ENCODE measurements at regions not wholly inside any gene's neighbourhood (a gene's known extent, or its start where the extent isn't known, plus 50 kb on each side); places are given as distances from the start of the nearest gene placed in this dataset.

DNA sequence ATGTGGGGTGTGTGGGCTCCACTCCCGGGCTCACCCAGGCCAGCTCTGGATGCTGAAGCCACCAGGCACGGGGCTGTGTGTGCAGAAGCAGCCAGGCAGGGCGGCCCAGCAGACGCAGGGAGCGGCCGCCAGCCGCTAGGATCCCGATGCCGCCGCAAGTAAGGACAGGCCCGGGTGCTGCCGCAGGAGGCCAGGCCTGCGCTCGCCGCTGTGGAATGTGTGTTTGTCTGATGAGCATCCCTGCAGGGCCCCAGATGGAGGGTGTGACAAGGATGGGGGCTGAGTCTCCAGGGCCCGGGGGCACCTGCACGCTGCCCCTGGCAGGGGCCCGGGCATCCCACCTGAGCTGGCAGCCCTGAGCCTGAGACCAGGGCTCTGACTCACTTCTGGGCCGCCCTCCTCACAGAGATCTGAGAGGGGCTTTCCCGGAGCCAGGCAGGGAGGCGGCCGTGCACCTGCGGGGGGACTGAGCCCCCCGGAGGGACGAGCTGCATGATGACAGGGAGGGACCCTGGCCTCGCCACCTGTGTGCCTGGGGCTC lies 101.5 kb downstream of the FOXL3 start:
- TF ChIP-seq, protein P1, sequence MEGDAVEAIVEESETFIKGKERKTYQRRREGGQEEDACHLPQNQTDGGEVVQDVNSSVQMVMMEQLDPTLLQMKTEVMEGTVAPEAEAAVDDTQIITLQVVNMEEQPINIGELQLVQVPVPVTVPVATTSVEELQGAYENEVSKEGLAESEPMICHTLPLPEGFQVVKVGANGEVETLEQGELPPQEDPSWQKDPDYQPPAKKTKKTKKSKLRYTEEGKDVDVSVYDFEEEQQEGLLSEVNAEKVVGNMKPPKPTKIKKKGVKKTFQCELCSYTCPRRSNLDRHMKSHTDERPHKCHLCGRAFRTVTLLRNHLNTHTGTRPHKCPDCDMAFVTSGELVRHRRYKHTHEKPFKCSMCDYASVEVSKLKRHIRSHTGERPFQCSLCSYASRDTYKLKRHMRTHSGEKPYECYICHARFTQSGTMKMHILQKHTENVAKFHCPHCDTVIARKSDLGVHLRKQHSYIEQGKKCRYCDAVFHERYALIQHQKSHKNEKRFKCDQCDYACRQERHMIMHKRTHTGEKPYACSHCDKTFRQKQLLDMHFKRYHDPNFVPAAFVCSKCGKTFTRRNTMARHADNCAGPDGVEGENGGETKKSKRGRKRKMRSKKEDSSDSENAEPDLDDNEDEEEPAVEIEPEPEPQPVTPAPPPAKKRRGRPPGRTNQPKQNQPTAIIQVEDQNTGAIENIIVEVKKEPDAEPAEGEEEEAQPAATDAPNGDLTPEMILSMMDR (IDR thresholded peaks at IDR 0.05) = no peak
- TF ChIP-seq POLR2AphosphoS5 (IDR thresholded peaks at IDR 0.05) = no peak
- TF ChIP-seq POLR2A (IDR thresholded peaks at IDR 0.05) = no peak

Data from transverse colon (tissue), 4 donors.